Epithelial cell of proximal tubule (primary cell): ENCODE measurements at regions not wholly inside any gene's neighbourhood (a gene's known extent, or its start where the extent isn't known, plus 50 kb on each side); places are given as distances from the start of the nearest gene placed in this dataset.

Experiments
- DNase-seq: peaks from one replicate; pipeline ENCODE4 v3.0.0-alpha.2; 2011; ENCODE audit warnings: low read depth
- H3K4me3 ChIP-seq: 2 replicates; pipeline ENCODE4 v1.5.1; 2011; ENCODE audit warnings: low read depth, mild to moderate bottlenecking, low read length
- TF ChIP-seq, protein P1 (sequence below): conservative IDR thresholded peaks from 2 replicates; pipeline ENCODE4 v1.5.1; 2012; ENCODE audit warnings: low read depth, mild to moderate bottlenecking, low read length

DNA sequence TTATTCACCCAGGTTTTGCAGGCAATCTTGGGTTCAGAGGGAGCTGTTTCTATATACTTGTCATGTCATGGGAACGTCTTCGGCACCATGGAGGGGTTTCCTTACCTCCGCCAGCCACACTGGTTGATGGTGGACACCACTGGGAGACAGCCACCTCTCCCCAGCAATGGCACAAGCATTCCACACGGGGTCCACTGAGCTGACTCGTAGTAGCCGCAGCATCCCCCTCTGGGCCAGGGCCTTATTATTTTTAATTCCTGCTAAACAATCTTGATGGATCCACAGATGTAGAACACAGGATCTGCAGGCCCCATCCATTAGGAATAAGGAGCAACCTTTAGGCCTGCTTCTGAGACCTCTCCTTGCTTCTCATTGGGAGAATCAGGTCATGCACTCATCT lies 132.9 kb downstream of the DICER1 start:
- H3K4me3 ChIP-seq = no peak overlapping the region
- DNase-seq = no peak
- TF ChIP-seq, protein P1, sequence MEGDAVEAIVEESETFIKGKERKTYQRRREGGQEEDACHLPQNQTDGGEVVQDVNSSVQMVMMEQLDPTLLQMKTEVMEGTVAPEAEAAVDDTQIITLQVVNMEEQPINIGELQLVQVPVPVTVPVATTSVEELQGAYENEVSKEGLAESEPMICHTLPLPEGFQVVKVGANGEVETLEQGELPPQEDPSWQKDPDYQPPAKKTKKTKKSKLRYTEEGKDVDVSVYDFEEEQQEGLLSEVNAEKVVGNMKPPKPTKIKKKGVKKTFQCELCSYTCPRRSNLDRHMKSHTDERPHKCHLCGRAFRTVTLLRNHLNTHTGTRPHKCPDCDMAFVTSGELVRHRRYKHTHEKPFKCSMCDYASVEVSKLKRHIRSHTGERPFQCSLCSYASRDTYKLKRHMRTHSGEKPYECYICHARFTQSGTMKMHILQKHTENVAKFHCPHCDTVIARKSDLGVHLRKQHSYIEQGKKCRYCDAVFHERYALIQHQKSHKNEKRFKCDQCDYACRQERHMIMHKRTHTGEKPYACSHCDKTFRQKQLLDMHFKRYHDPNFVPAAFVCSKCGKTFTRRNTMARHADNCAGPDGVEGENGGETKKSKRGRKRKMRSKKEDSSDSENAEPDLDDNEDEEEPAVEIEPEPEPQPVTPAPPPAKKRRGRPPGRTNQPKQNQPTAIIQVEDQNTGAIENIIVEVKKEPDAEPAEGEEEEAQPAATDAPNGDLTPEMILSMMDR = no peak

DNA sequence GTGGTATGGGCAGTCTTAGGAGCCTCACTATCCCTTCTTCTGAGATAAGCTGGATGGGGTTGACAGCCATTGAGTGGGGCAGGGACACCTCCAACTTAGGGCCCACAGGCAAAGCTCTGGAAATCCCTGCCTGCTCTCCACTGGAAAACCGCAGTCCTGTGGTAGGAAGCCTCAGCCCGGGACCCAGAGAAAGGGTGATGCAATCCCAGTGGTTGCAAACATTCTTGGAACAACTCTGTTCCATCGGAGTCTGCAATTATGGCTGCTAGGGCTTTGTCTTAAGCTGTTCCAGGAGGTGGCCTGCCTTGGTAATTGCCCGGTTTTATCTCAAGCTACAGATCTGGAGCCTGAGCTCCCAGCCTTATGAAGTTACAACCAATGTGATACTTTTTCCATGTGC lies 133.4 kb downstream of the DICER1 start:
- H3K4me3 ChIP-seq = no peak overlapping the region
- DNase-seq = no peak
- TF ChIP-seq, protein P1 = no peak

DNA sequence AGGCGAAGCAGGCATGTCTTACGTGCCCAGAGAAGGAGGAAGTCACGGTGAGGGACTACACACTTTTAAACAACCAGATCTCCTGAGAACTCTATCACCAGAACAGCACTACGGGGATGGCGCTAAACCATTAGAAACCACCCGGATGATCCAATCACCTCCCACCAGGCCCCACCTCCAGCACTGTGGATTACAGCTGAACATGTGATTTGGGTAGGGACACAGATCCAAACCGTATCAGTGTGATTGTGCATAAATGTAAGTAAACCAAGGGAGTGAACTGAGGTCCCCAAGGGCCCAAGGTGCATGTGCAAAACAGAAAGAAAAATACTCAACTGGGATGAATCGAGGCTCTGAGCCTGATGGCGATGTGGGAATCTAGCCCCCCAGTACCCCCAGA lies 134.2 kb downstream of the DICER1 start:
- H3K4me3 ChIP-seq = no peak overlapping the region
- no peak for DNase-seq
- TF ChIP-seq, protein P1 = no peak

DNA sequence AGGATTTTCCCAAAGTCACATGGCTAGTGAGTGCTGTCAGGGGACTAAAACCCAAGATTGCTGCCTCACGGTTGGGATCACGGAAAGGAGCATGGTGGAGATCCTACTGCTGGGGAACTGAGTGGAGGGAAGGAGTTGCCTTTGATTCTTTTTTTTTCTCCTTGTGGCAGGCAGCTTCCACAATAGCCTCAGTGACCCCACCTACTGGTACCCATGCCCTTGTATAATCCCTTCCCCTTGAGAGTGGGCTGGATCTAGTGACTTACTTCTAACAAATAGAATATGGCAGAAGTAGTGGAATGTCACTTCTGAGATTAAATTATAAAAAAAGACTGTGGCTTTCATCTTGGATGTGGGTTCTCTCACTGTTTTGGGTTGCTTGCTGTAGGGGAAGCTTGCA lies 135.7 kb downstream of the DICER1 start:
- DNase-seq = no peak
- H3K4me3 ChIP-seq = no peak overlapping the region
- TF ChIP-seq, protein P1 = no peak

DNA sequence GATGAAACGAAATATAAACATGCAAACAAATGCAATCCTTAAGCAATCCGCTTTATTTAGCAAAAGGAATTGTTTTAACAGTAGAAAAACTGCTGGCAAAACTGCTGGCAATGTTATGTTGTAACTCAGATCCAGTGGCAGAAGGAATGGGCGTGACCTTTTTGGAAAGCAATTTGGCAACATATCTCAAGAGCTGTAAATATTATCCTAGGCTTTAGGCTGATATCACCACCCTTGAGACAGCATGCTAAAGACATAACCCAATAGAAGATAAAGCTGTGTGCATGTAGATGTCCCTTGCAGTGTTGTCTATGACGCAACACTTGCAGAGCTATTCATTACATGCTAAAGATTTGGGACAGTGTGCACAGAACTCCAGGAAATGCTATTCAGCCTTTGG lies 138.5 kb downstream of the DICER1 start:
- no peak overlapping the region for H3K4me3 ChIP-seq
- TF ChIP-seq, protein P1 = no peak
- no peak for DNase-seq

DNA sequence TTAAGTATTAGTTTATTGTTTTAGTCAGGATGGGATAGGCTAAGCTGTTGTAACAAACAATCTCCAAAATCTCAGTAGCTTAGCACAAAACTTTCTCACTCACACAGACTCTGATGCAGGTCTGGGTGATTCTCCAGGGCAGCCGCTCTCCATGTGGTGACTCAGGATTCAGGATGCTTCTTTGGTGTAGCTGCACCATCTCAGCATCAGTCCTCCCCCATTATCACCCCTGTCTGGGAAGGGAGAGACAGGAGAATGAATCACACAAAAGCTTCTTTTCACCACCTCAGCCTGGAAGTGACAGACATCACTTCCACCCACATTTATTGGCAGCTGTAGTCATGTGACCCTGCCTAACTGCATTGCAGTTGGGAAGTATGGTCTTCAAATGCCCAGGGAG lies 142.3 kb downstream of the DICER1 start:
- DNase-seq = no peak
- no peak overlapping the region for H3K4me3 ChIP-seq
- TF ChIP-seq, protein P1 = no peak

DNA sequence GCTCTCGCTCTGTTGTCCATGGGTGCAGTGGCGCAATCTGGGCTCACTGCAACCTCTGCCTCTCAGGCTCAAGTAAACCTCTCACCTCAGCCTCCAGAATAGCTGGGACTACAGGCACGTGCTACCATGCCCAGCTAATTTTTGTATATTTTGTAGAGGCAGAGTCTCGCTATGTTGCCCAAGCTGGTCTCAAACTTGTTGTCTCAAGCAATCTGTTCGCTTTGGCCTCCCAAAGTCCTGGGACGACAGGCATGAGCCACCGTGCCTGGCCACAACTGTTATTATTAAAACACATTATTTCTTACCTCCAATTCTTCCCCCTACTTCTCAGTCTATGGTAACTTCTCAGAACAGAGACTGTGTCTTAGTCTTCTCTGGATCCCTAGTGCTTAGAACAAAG lies 143.3 kb downstream of the DICER1 start:
- DNase-seq = no peak
- TF ChIP-seq, protein P1 = no peak
- H3K4me3 ChIP-seq = no peak overlapping the region
